ENCODE measurements at regions not wholly inside any gene's neighbourhood (a gene's known extent, or its start where the extent isn't known, plus 50 kb on each side); places are given as distances from the start of the nearest gene placed in this dataset.

- H3K27ac ChIP-seq (ENCODE audit: insufficient read length, low read depth, low read length): no peak overlapping the region
- H3K23ac ChIP-seq (ENCODE audit: insufficient read length, low read depth, low read length): no peak overlapping the region
- H2BK20ac ChIP-seq (ENCODE audit: low read depth, low read length, poor library complexity, severe bottlenecking): no peak overlapping the region
- no peak overlapping the region for H3K4me2 ChIP-seq (ENCODE audit: insufficient read depth, insufficient read length, low read length)
- no peak overlapping the region for H4K91ac ChIP-seq (ENCODE audit: insufficient read length, low read depth, low read length)
- H4K8ac ChIP-seq (replicated peaks; ENCODE audit: insufficient read length, low read depth, low read length): no peak overlapping the region
- no peak overlapping the region for H2AFZ ChIP-seq (ENCODE audit: low read length)
- no peak overlapping the region for H4K5ac ChIP-seq (ENCODE audit: insufficient read length, low read depth, low read length)
- H3K27me3 Mint-ChIP-seq (ENCODE audit: low read depth): no peaks in the 10 kb centered on the region
- no peak for TF ChIP-seq CTCF (conservative IDR thresholded peaks at IDR 0.05)
- H3K4me1 ChIP-seq (ENCODE audit: insufficient read depth, low read length): no peaks in the 10 kb centered on the region; the same call in 1 of the 2 replicates
- H3K79me2 ChIP-seq (ENCODE audit: insufficient read depth, low read length): peaks cover 7% of the 10 kb centered on the region; the same call in 1 of the 2 replicates
- no peak overlapping the region for H3K14ac ChIP-seq (ENCODE audit: insufficient read depth, low read length)
- no peaks in the 10 kb centered on the region for H3K23me2 ChIP-seq (ENCODE audit: insufficient read length, low read depth, low read length, poor library complexity, severe bottlenecking)
- peaks cover 3 to 22% (median 9%) of the 10 kb centered on the region in 3 experiments; a peak in 6 of 7 replicates for H3K36me3 Mint-ChIP-seq (ENCODE audit: insufficient read depth in 1 of 3, low read depth in 3 of 3)
- H3K79me1 ChIP-seq (ENCODE audit: insufficient read depth, low read depth, low read length, poor library complexity, severe bottlenecking): no peaks in the 10 kb centered on the region
- H3K27ac Mint-ChIP-seq: no peak overlapping the region
- no peak overlapping the region for H2AK5ac ChIP-seq (ENCODE audit: insufficient read length, low read length)
- H3T11ph ChIP-seq (ENCODE audit: low read length): no peak overlapping the region
- no peak overlapping the region for H2BK5ac ChIP-seq (ENCODE audit: insufficient read length, low read length)
- H3K9me3 Mint-ChIP-seq: peaks cover 0 to under 1% of the 10 kb centered on the region in 2 experiments; a peak in 1 of 5 replicates
- H3K27me3 ChIP-seq (ENCODE audit: insufficient read depth, low read length): no peaks in the 10 kb centered on the region
- H2BK120ac ChIP-seq (ENCODE audit: low read depth, low read length, poor library complexity, severe bottlenecking): no peak overlapping the region
- H3K9ac ChIP-seq (ENCODE audit: extremely low read depth, insufficient read length, low read length): no peak overlapping the region
- H3K4me3 Mint-ChIP-seq: no peak overlapping the region
- no peak overlapping the region for H3K56ac ChIP-seq (ENCODE audit: insufficient read length, low read depth, low read length)
- no peak overlapping the region for H2BK15ac ChIP-seq (ENCODE audit: low read depth, low read length)
- H3K18ac ChIP-seq (ENCODE audit: insufficient read length, low read depth, low read length): no peak overlapping the region
- no peaks in the 10 kb centered on the region for H4K20me1 ChIP-seq (ENCODE audit: control insufficient read depth, insufficient read depth, insufficient read length)
- no peak overlapping the region for H3K4ac ChIP-seq (ENCODE audit: low read depth, low read length)
- no peak for DNase-seq
- no peaks in the 10 kb centered on the region for H3K9me3 ChIP-seq (ENCODE audit: control insufficient read depth, low read depth, low read length)
- H2BK12ac ChIP-seq (ENCODE audit: insufficient read length, low read depth, low read length): no peak overlapping the region
- WGBS (ENCODE audit: extremely low coverage, insufficient read length, low lambda C conversion rate): no CpG with 5 or more reads among the region's 3 CpGs
- H3K4me1 Mint-ChIP-seq: peaks cover 0 to 2% of the 10 kb centered on the region in 2 experiments; a peak in 2 of 4 replicates
These were observed 568.5 kb upstream of the MDGA2 start for GRCh38 chr14:48243900-48244299.

Data from H9 (cell line).